GM23338 (cell line): ENCODE measurements at regions not wholly inside any gene's neighbourhood (a gene's known extent, or its start where the extent isn't known, plus 50 kb on each side); places are given as distances from the start of the nearest gene placed in this dataset.

ENCODE experiments used
- ATAC-seq: fragments of 200-7000 bp; cut with Tn5 transposase; 3 replicates; pipeline ENCODE4 v1.9.1; 2020
- DNase-seq: peaks from one replicate; pipeline ENCODE4 v3.0.0-alpha.2; 2015; ENCODE audit warnings: low spot score
- H2AFZ ChIP-seq: fragments of 200-600 bp; sonication (generic); 2 replicates; pipeline ENCODE4 v1.8.0; 2016; ENCODE audit warnings: antibody characterized with exemption, mild to moderate bottlenecking, moderate library complexity
- H3F3A ChIP-seq: fragments of 200-600 bp; sonication (generic); replicated peaks from 2 replicates; pipeline ENCODE4 v1.8.0; 2017; ENCODE audit warnings: antibody characterized with exemption, mixed run types, low read depth
- H3K27ac ChIP-seq: fragments of 200-600 bp; sonication (generic); 2 replicates; pipeline ENCODE4 v1.6.1; 2016; ENCODE audit warnings: low read depth
- H3K27me3 ChIP-seq: fragments of 200-600 bp; sonication (generic); 2 replicates; pipeline ENCODE4 v1.8.0; 2016; ENCODE audit warnings: mild to moderate bottlenecking, mixed run types, moderate library complexity; ENCODE audit not compliant: insufficient read depth
- H3K36me3 ChIP-seq: fragments of 200-600 bp; sonication (generic); 2 replicates; pipeline ENCODE4 v1.8.0; 2016; ENCODE audit warnings: mild to moderate bottlenecking; ENCODE audit not compliant: insufficient read depth
- H3K4me1 ChIP-seq: fragments of 200-600 bp; sonication (generic); 2 replicates; pipeline ENCODE4 v1.8.0; 2016; ENCODE audit warnings: mild to moderate bottlenecking, moderate library complexity; ENCODE audit not compliant: insufficient read depth
- H3K4me2 ChIP-seq: fragments of 200-600 bp; sonication (generic); 2 replicates; pipeline ENCODE4 v1.7.1; 2017; ENCODE audit warnings: mixed run types
- H3K4me3 ChIP-seq: fragments of 200-600 bp; sonication (generic); 2 replicates; pipeline ENCODE4 v1.6.1; 2016; ENCODE audit warnings: mixed run types
- H3K79me2 ChIP-seq: fragments of 200-600 bp; sonication (generic); replicated peaks from 2 replicates; pipeline ENCODE4 v1.8.0; 2017; ENCODE audit warnings: mild to moderate bottlenecking; ENCODE audit not compliant: insufficient read depth
- H3K9me2 ChIP-seq: fragments of 200-600 bp; sonication (generic); 2 replicates; pipeline ENCODE4 v1.8.0; 2017; ENCODE audit not compliant: insufficient read depth
- H4K20me1 ChIP-seq: fragments of 200-600 bp; sonication (generic); replicated peaks from 2 replicates; pipeline ENCODE4 v1.8.0; 2017; ENCODE audit warnings: mild to moderate bottlenecking; ENCODE audit not compliant: insufficient read depth
- H3K27ac Mint-ChIP-seq: 2 replicates; pipeline ENCODE4 v1.8.0; 2020; ENCODE audit warnings: inconsistent platforms, mild to moderate bottlenecking, moderate library complexity, mixed read lengths
- H3K27me3 Mint-ChIP-seq: 3 replicates; pipeline ENCODE4 v1.8.0; 2022; ENCODE audit warnings: low read depth, mild to moderate bottlenecking, moderate library complexity, mixed read lengths, inconsistent platforms; ENCODE audit not compliant: insufficient read depth, poor library complexity
- H3K36me3 Mint-ChIP-seq: 3 replicates; pipeline ENCODE4 v1.8.0; 2021; ENCODE audit warnings: low read depth, mild to moderate bottlenecking, inconsistent platforms, moderate library complexity, mixed read lengths
- H3K4me1 Mint-ChIP-seq: 3 replicates; pipeline ENCODE4 v1.8.0; 2020; ENCODE audit warnings: mild to moderate bottlenecking, inconsistent platforms, mixed read lengths
- H3K4me3 Mint-ChIP-seq: 3 replicates; pipeline ENCODE4 v1.8.0; 2021; ENCODE audit warnings: moderate library complexity, mild to moderate bottlenecking, inconsistent platforms, mixed read lengths
- H3K9me3 Mint-ChIP-seq: 3 replicates; pipeline ENCODE4 v1.8.0; 2020; ENCODE audit warnings: moderate library complexity, mild to moderate bottlenecking, inconsistent platforms, mixed read lengths
- CREB1 ChIP-seq: fragments of 250-450 bp; sonication (Bioruptor Pico); IDR thresholded peaks from 2 replicates; pipeline ENCODE4 v1.5.0; 2020; ENCODE audit warnings: low read depth, mild to moderate bottlenecking, moderate library complexity
- EZH2 ChIP-seq: fragments of 200-600 bp; sonication (generic); IDR thresholded peaks from one replicate; pipeline ENCODE4 v1.8.0; 2017; ENCODE audit warnings: antibody characterized with exemption, mild to moderate bottlenecking, low read depth; ENCODE audit not compliant: unreplicated experiment
- EZH2phosphoT487 ChIP-seq: fragments of 200-600 bp; sonication (generic); IDR thresholded peaks from one replicate; pipeline ENCODE4 v1.8.1; 2018; ENCODE audit warnings: antibody characterized with exemption; ENCODE audit not compliant: unreplicated experiment
- JUNB ChIP-seq: IDR thresholded peaks from one replicate; pipeline ENCODE4 v1.6.1; 2016; ENCODE audit warnings: antibody characterized with exemption; ENCODE audit not compliant: unreplicated experiment
- NANOG ChIP-seq: IDR thresholded peaks from 2 replicates; pipeline ENCODE4 v1.6.1; 2016; ENCODE audit warnings: antibody characterized with exemption, borderline replicate concordance
- POLR2AphosphoS5 ChIP-seq: IDR thresholded peaks from 2 replicates; pipeline ENCODE4 v1.6.1; 2016; ENCODE audit warnings: antibody characterized with exemption, low read depth
- REST ChIP-seq: IDR thresholded peaks from one replicate; pipeline ENCODE4 v1.6.1; 2018; ENCODE audit warnings: antibody characterized with exemption; ENCODE audit not compliant: unreplicated experiment
- STAT1 ChIP-seq: IDR thresholded peaks from one replicate; pipeline ENCODE4 v1.6.1; 2016; ENCODE audit warnings: antibody characterized with exemption; ENCODE audit not compliant: unreplicated experiment
- ZNF114 ChIP-seq: fragments of 250-450 bp; sonication (Bioruptor Pico); IDR thresholded peaks from 2 replicates; pipeline ENCODE4 v1.5.0; 2020; ENCODE audit warnings: mild to moderate bottlenecking, moderate library complexity
- ZNF331 ChIP-seq: fragments of 250-450 bp; sonication (Bioruptor Pico); IDR thresholded peaks from 2 replicates; pipeline ENCODE4 v1.5.0; 2020; ENCODE audit warnings: low read depth, mild to moderate bottlenecking, moderate library complexity
- ZNF462 ChIP-seq: fragments of 250-450 bp; sonication (Bioruptor Pico); IDR thresholded peaks from 2 replicates; pipeline ENCODE4 v1.5.0; 2020; ENCODE audit warnings: mild to moderate bottlenecking, moderate library complexity
- TF ChIP-seq, protein P1 (sequence below), 2 experiments: fragments of 200-600 bp in 1 of 2; sonication (generic) in 1 of 2; conservative IDR thresholded peaks; 2 replicates each; pipeline versions ENCODE4 v1.5.1 to v1.6.1; 2016 to 2017; ENCODE audit warnings: antibody characterized with exemption in 2 of 2, low read depth in 2 of 2, mild to moderate bottlenecking in 2 of 2, moderate library complexity in 1 of 2

DNA sequence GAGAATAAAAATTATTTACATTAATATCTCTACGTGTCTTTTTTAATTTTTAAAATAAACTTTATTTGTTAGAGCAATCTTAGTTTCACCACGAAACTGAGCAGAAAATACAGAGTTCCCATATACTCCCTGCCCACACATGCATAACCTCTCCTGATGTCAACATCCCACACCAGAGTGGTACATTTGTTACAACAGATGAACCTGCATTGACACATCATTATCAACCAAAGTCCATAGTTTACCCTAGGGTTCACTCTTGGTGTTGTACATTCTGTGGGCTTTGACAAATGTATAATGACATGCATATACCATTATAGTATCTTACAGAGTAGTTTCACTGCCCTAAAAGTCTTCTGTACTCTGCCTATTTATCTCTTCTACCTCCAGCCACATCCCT is 110.6 kb upstream of the OTUD4 start (continued):
- TF ChIP-seq POLR2AphosphoS5: no peak
- TF ChIP-seq ZNF331 (CRISPR knock-in tag): no peak
- no peak for TF ChIP-seq NANOG
- TF ChIP-seq CREB1 (CRISPR knock-in tag): no peak
- no peak for TF ChIP-seq EZH2phosphoT487
- TF ChIP-seq ZNF114 (CRISPR knock-in tag): no peak
- TF ChIP-seq EZH2: no peak
- TF ChIP-seq REST: no peak
- TF ChIP-seq, protein P1, sequence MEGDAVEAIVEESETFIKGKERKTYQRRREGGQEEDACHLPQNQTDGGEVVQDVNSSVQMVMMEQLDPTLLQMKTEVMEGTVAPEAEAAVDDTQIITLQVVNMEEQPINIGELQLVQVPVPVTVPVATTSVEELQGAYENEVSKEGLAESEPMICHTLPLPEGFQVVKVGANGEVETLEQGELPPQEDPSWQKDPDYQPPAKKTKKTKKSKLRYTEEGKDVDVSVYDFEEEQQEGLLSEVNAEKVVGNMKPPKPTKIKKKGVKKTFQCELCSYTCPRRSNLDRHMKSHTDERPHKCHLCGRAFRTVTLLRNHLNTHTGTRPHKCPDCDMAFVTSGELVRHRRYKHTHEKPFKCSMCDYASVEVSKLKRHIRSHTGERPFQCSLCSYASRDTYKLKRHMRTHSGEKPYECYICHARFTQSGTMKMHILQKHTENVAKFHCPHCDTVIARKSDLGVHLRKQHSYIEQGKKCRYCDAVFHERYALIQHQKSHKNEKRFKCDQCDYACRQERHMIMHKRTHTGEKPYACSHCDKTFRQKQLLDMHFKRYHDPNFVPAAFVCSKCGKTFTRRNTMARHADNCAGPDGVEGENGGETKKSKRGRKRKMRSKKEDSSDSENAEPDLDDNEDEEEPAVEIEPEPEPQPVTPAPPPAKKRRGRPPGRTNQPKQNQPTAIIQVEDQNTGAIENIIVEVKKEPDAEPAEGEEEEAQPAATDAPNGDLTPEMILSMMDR (conservative IDR thresholded peaks at IDR 0.05; ENCODE audit: low read depth in 2 of 2): no peak
- TF ChIP-seq JUNB: no peak

- H3K27ac ChIP-seq: no peak overlapping the region
- ATAC-seq (no peak), DNase-seq (no peak)
- H3F3A ChIP-seq: no peaks in the 10 kb centered on the region
- H4K20me1 ChIP-seq: no peaks in the 10 kb centered on the region
- no peak overlapping the region for H3K27ac Mint-ChIP-seq
- H3K9me2 ChIP-seq: 0 out of 2 replicates have a peak, but pooled peaks cover 6% of the 10 kb centered on the region
- H3K79me2 ChIP-seq: no peaks in the 10 kb centered on the region
- no peak overlapping the region for H3K4me3 Mint-ChIP-seq
- no peaks in the 10 kb centered on the region for H3K27me3 ChIP-seq
- no peaks in the 10 kb centered on the region for H3K4me1 Mint-ChIP-seq
- H3K36me3 Mint-ChIP-seq: no peaks in the 10 kb centered on the region
- H2AFZ ChIP-seq: no peak overlapping the region
- H3K27me3 Mint-ChIP-seq: no peaks in the 10 kb centered on the region
- no peaks in the 10 kb centered on the region for H3K4me1 ChIP-seq
- H3K4me2 ChIP-seq: no peak overlapping the region
- H3K4me3 ChIP-seq: no peak overlapping the region
- H3K9me3 Mint-ChIP-seq: no peaks in the 10 kb centered on the region; the same call in 2 of the 3 replicates
- no peaks in the 10 kb centered on the region for H3K36me3 ChIP-seq
- TF ChIP-seq EZH2 (no peak), ZNF331 (CRISPR knock-in tag) (no peak), ZNF462 (no peak), STAT1 (no peak), NANOG (no peak), JUNB (no peak), ZNF114 (CRISPR knock-in tag) (no peak)
These were observed 109.2 kb upstream of the OTUD4 start for GRCh38 chr4:145289403-145290076.
